GM21447 (cell line): ENCODE measurements at regions not wholly inside any gene's neighbourhood (a gene's known extent, or its start where the extent isn't known, plus 50 kb on each side); places are given as distances from the start of the nearest gene placed in this dataset.
"Not testable (repeated sequence)": the region's sequence is repeated elsewhere in the genome, so short reads cannot be mapped to it uniquely, and the experiment has no call there.

Source experiments
- ATAC-seq: cut with Tn5 transposase; IDR thresholded peaks from one replicate; pipeline ENCODE4 v1.9.1; 2021; ENCODE audit not compliant: unreplicated experiment

- no peak for ATAC-seq
Measured at GRCh38 chr6:33896391-33897188, 92.8 kb upstream of the MLN start.

GRCh38 chr6:33895988-33896387, 92.2 kb upstream of the MLN start:
- no peak for ATAC-seq

- no peak for ATAC-seq
Measured at GRCh38 chr6:33895296-33895695, 91.5 kb upstream of the MLN start.

- no peak for ATAC-seq
Measured at GRCh38 chr6:33894438-33894837, 90.6 kb upstream of the MLN start.

GRCh38 chr6:33892581-33893346, 89.0 kb upstream of the MLN start:
- no peak for ATAC-seq

GRCh38 chr6:33888664-33889200, 84.9 kb upstream of the MLN start:
- ATAC-seq, result no peak

- ATAC-seq, result no peak
Measured at GRCh38 chr6:33888183-33888582, 84.4 kb upstream of the MLN start.

- ATAC-seq, result no peak
Measured at GRCh38 chr6:33886673-33887144, 82.9 kb upstream of the MLN start.

GRCh38 chr6:33885132-33886057, 81.6 kb upstream of the MLN start:
- no peak for ATAC-seq

GRCh38 chr6:33883621-33884020, 79.8 kb upstream of the MLN start:
- not testable (repeated sequence) for ATAC-seq

- ATAC-seq, result no peak
Measured at GRCh38 chr6:33882154-33882553, 78.4 kb upstream of the MLN start.

GRCh38 chr6:33880766-33881165, 77.0 kb upstream of the MLN start:
- ATAC-seq, result no peak

GRCh38 chr6:33880104-33880678, 76.4 kb upstream of the MLN start:
- no peak for ATAC-seq

GRCh38 chr6:33878562-33878961, 74.8 kb upstream of the MLN start:
- ATAC-seq, result no peak

GRCh38 chr6:33877982-33878535, 74.3 kb upstream of the MLN start:
- no peak for ATAC-seq

- ATAC-seq, result no peak
Measured at GRCh38 chr6:33875696-33876095, 71.9 kb upstream of the MLN start.

GRCh38 chr6:33875141-33875581, 71.4 kb upstream of the MLN start:
- ATAC-seq, result no peak

- ATAC-seq, result no peak
Measured at GRCh38 chr6:33874136-33874760, 70.4 kb upstream of the MLN start.

- ATAC-seq, result no peak
Measured at GRCh38 chr6:33872761-33873160, 69.0 kb upstream of the MLN start.
